ENCODE measurements at regions not wholly inside any gene's neighbourhood (a gene's known extent, or its start where the extent isn't known, plus 50 kb on each side); places are given as distances from the start of the nearest gene placed in this dataset.

DNA sequence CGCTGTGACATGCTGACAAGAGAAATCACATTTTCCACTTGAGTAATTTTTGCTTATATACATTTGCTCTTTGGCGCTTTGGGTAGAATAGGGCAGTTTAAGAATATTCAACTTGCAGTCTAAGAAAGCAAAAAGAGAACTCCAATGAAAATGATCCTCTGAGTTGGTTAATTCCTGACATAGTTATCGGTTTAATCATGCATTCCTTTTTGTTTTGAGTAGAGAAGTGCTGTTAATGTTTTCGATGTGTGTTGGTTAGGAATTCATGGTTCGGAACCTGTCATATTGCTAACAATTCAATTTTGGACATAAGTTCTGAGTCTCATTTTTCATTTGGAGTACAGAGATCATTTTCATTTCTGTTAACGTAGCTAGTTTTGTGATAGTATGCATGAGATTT, 700.6 kb upstream of the PITX2 start:
- ChIA-PET CTCF (no interaction called here), POLR2A (no interaction called here)
- no peak for DNase-seq (ENCODE audit: extremely low spot score)
- TF ChIP-seq L3MBTL2 (conservative IDR thresholded peaks at IDR 0.05), result no peak
- no peak for TF ChIP-seq TARDBP (IDR thresholded peaks at IDR 0.05)
- TF ChIP-seq BHLHE40 (IDR thresholded peaks at IDR 0.05; ENCODE audit: borderline replicate concordance), result no peak
- TF ChIP-seq CTBP1 (IDR thresholded peaks at IDR 0.05; ENCODE audit: borderline replicate concordance), result no peak
- TF ChIP-seq FOXA1 (IDR thresholded peaks at IDR 0.05), result no peak
- no peak for TF ChIP-seq ZNF384 (IDR thresholded peaks at IDR 0.05)
- TF ChIP-seq, protein P1, sequence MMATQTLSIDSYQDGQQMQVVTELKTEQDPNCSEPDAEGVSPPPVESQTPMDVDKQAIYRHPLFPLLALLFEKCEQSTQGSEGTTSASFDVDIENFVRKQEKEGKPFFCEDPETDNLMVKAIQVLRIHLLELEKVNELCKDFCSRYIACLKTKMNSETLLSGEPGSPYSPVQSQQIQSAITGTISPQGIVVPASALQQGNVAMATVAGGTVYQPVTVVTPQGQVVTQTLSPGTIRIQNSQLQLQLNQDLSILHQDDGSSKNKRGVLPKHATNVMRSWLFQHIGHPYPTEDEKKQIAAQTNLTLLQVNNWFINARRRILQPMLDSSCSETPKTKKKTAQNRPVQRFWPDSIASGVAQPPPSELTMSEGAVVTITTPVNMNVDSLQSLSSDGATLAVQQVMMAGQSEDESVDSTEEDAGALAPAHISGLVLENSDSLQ (IDR thresholded peaks at IDR 0.05), result no peak
- TF ChIP-seq ARNT (IDR thresholded peaks at IDR 0.05), result no peak
- TF ChIP-seq FOXM1 (IDR thresholded peaks at IDR 0.05; ENCODE audit: borderline replicate concordance), result no peak
- no peak for TF ChIP-seq LEF1 (IDR thresholded peaks at IDR 0.05; ENCODE audit: borderline replicate concordance)
- no peak for TF ChIP-seq ELF4 (IDR thresholded peaks at IDR 0.05)
- TF ChIP-seq FOXK2 (IDR thresholded peaks at IDR 0.05), result no peak
- no peak for TF ChIP-seq SUZ12 (IDR thresholded peaks at IDR 0.05)
- no peak for TF ChIP-seq SP1 (IDR thresholded peaks at IDR 0.05)
- TF ChIP-seq HDGF (IDR thresholded peaks at IDR 0.05; ENCODE audit: borderline replicate concordance), result no peak

DNA sequence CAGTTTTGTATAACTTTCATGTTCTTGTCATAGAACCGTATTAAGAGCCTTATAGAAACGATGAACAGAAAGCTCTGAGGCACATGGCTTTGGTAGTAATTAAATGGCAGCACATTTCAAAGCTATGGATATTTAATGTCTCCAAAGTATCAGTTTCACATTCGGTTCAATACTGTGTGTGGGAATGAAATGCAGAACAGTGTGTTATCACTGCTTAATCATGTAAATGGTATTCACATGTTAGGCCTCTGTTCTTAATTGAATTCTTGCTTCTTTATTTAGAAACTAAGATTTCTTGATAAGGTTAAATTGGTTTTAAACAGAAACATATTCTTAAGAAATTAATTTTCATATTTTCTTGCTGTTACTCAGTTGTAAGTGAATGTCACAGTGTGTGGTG, 701.0 kb upstream of the PITX2 start:
- ChIA-PET POLR2A (no interaction called here), CTCF (no interaction called here)
- TF ChIP-seq, protein P1 (IDR thresholded peaks at IDR 0.05), result no peak

DNA sequence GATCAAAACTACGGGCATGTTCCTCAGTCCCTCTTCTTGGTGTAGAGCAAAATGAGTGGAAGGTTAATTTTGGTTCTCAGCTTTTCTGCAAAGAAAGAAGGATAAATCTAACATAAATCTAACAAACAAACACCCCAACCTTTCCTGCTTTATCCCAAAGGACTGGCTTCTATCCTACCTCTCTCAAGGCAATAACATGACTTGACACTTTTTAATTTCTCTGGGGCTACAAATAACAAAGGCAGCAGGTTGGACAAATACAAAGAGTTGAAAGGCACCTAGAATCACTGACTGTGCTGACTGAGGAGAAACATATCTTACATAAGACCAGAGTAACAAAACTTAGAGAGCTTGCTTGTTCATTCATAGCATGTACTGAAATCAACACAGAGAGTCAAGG, 703.6 kb upstream of the PITX2 start:
- CTCF ChIA-PET, result no interaction called here
- no peak for DNase-seq (ENCODE audit: extremely low spot score)
- POLR2A ChIA-PET, result no interaction called here
- TF ChIP-seq TARDBP (IDR thresholded peaks at IDR 0.05), result no peak
- TF ChIP-seq SUZ12 (IDR thresholded peaks at IDR 0.05), result no peak
- TF ChIP-seq, protein P1 (IDR thresholded peaks at IDR 0.05), result no peak
- TF ChIP-seq SP1 (IDR thresholded peaks at IDR 0.05), result no peak
- no peak for TF ChIP-seq ELF4 (IDR thresholded peaks at IDR 0.05)
- no peak for TF ChIP-seq ZNF384 (IDR thresholded peaks at IDR 0.05)
- TF ChIP-seq L3MBTL2 (conservative IDR thresholded peaks at IDR 0.05), result no peak
- no peak for TF ChIP-seq NFRKB (IDR thresholded peaks at IDR 0.05)
- TF ChIP-seq HDGF (IDR thresholded peaks at IDR 0.05; ENCODE audit: borderline replicate concordance), result no peak
- TF ChIP-seq FOXA1 (IDR thresholded peaks at IDR 0.05), result no peak
- TF ChIP-seq ARNT (IDR thresholded peaks at IDR 0.05), result no peak
- no peak for TF ChIP-seq LEF1 (IDR thresholded peaks at IDR 0.05; ENCODE audit: borderline replicate concordance)
- no peak for TF ChIP-seq FOXM1 (IDR thresholded peaks at IDR 0.05; ENCODE audit: borderline replicate concordance)
- no peak for TF ChIP-seq CTBP1 (IDR thresholded peaks at IDR 0.05; ENCODE audit: borderline replicate concordance)
- no peak for TF ChIP-seq BHLHE40 (IDR thresholded peaks at IDR 0.05; ENCODE audit: borderline replicate concordance)
- TF ChIP-seq FOXK2 (IDR thresholded peaks at IDR 0.05), result no peak

More for the DNA sequence above, 701.0 kb upstream of the PITX2 start:
- no peak for DNase-seq (ENCODE audit: extremely low spot score)

GRCh38 chr4:111330786-111331185, 707.9 kb upstream of the PITX2 start:
- TF ChIP-seq NFRKB (IDR thresholded peaks at IDR 0.05), result no peak
- TF ChIP-seq ZNF384 (IDR thresholded peaks at IDR 0.05), result no peak
- no peak for TF ChIP-seq HDGF (IDR thresholded peaks at IDR 0.05; ENCODE audit: borderline replicate concordance)
- no peak for TF ChIP-seq L3MBTL2 (conservative IDR thresholded peaks at IDR 0.05)
- TF ChIP-seq ARNT (IDR thresholded peaks at IDR 0.05), result no peak
- no peak for TF ChIP-seq TARDBP (IDR thresholded peaks at IDR 0.05)
- TF ChIP-seq, protein P1 (IDR thresholded peaks at IDR 0.05), result no peak
- TF ChIP-seq ELF4 (IDR thresholded peaks at IDR 0.05), result no peak
- TF ChIP-seq FOXM1 (IDR thresholded peaks at IDR 0.05; ENCODE audit: borderline replicate concordance), result no peak
- no peak for TF ChIP-seq FOXK2 (IDR thresholded peaks at IDR 0.05)
- no peak for TF ChIP-seq BHLHE40 (IDR thresholded peaks at IDR 0.05; ENCODE audit: borderline replicate concordance)
- no peak for TF ChIP-seq FOXA1 (IDR thresholded peaks at IDR 0.05)
- no peak for TF ChIP-seq CTBP1 (IDR thresholded peaks at IDR 0.05; ENCODE audit: borderline replicate concordance)
- TF ChIP-seq SUZ12 (IDR thresholded peaks at IDR 0.05), result no peak
- no peak for DNase-seq (ENCODE audit: extremely low spot score)
- POLR2A ChIA-PET, result no interaction called here
- CTCF ChIA-PET, result no interaction called here

DNA sequence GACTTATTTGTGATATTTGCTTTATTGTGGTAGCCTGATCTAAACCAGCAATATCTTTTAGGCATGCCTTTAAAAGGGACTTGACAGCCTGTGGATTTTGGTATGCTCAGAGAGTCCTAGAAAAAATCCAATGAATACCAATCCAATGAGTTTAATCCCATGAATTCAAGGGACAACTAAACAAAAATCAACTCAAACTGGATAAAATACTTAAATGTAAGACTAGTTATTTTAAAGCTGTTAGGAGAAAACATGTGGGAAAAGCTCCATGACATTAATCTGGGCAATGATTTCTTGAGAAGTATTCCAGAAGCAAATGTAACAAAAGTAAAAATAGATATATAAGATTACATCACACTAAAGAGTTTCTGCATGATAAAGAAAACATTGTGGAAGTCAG, 711.5 kb upstream of the PITX2 start:
- ChIA-PET POLR2A (no interaction called here), CTCF (no interaction called here)
- DNase-seq (ENCODE audit: extremely low spot score), result no peak
- TF ChIP-seq LEF1 (IDR thresholded peaks at IDR 0.05; ENCODE audit: borderline replicate concordance) (no peak), L3MBTL2 (conservative IDR thresholded peaks at IDR 0.05) (no peak), FOXK2 (IDR thresholded peaks at IDR 0.05) (no peak), TARDBP (IDR thresholded peaks at IDR 0.05) (no peak), ELF4 (IDR thresholded peaks at IDR 0.05) (no peak), FOXA1 (IDR thresholded peaks at IDR 0.05) (no peak), FOXM1 (IDR thresholded peaks at IDR 0.05; ENCODE audit: borderline replicate concordance) (no peak), ZNF384 (IDR thresholded peaks at IDR 0.05) (no peak), BHLHE40 (IDR thresholded peaks at IDR 0.05; ENCODE audit: borderline replicate concordance) (no peak), SUZ12 (IDR thresholded peaks at IDR 0.05) (no peak), SP1 (IDR thresholded peaks at IDR 0.05) (no peak)

Data from HEK293T (cell line).